GM19043 (cell line): ENCODE measurements at regions not wholly inside any gene's neighbourhood (a gene's known extent, or its start where the extent isn't known, plus 50 kb on each side); places are given as distances from the start of the nearest gene placed in this dataset.

Experiments
- ATAC-seq: cut with Tn5 transposase; IDR thresholded peaks from one replicate; pipeline ENCODE4 v1.9.1; 2021; ENCODE audit warnings: low read depth; ENCODE audit not compliant: unreplicated experiment

- ATAC-seq: no peak
Measured at GRCh38 chr9:108530141-108530540, 325.6 kb downstream of the ACTL7B start.

GRCh38 chr9:108528231-108528630 lies 327.6 kb downstream of the ACTL7B start:
- no peak for ATAC-seq

GRCh38 chr9:108526518-108526917 lies 329.3 kb downstream of the ACTL7B start:
- no peak for ATAC-seq

GRCh38 chr9:108525186-108525585 lies 330.6 kb downstream of the ACTL7B start:
- ATAC-seq: no peak

- ATAC-seq: no peak
Measured at GRCh38 chr9:108521063-108521590, 334.7 kb downstream of the ACTL7B start.

- ATAC-seq: no peak
Measured at GRCh38 chr9:108519437-108519836, 336.3 kb downstream of the ACTL7B start.

- no peak for ATAC-seq
Measured at GRCh38 chr9:108517651-108518365, 338.0 kb downstream of the ACTL7B start.

- no peak for ATAC-seq
Measured at GRCh38 chr9:108516391-108516790, 339.4 kb downstream of the ACTL7B start.

GRCh38 chr9:108515856-108516255 lies 339.9 kb downstream of the ACTL7B start:
- no peak for ATAC-seq

GRCh38 chr9:108512426-108513173 lies 343.2 kb downstream of the ACTL7B start:
- no peak for ATAC-seq

GRCh38 chr9:108511307-108511706 lies 344.5 kb downstream of the ACTL7B start:
- ATAC-seq: no peak

GRCh38 chr9:108496846-108497245 lies 358.9 kb downstream of the ACTL7B start:
- ATAC-seq: no peak

- no peak for ATAC-seq
Measured at GRCh38 chr9:108489567-108489966, 366.2 kb downstream of the ACTL7B start.

GRCh38 chr9:108486831-108487230 lies 369.0 kb downstream of the ACTL7B start:
- no peak for ATAC-seq

GRCh38 chr9:108484468-108484867 lies 371.3 kb downstream of the ACTL7B start:
- ATAC-seq: no peak

- no peak for ATAC-seq
Measured at GRCh38 chr9:108483676-108484075, 372.1 kb downstream of the ACTL7B start.

- no peak for ATAC-seq
Measured at GRCh38 chr9:108479989-108480652, 375.7 kb downstream of the ACTL7B start.

GRCh38 chr9:108478431-108479332 lies 377.1 kb downstream of the ACTL7B start:
- ATAC-seq: peak; percentile 65

- ATAC-seq: no peak
Measured at GRCh38 chr9:108477529-108478006, 378.2 kb downstream of the ACTL7B start.

GRCh38 chr9:108476574-108476973 lies 379.2 kb downstream of the ACTL7B start:
- ATAC-seq: no peak
